ENCODE measurements at regions not wholly inside any gene's neighbourhood (a gene's known extent, or its start where the extent isn't known, plus 50 kb on each side); places are given as distances from the start of the nearest gene placed in this dataset.
A peak's percentile ranks its signal among the peaks of the same experiment; 100 is the strongest.
"Not testable (repeated sequence)": the region's sequence is repeated elsewhere in the genome, so short reads cannot be mapped to it uniquely, and the experiment has no call there.

GRCh38 chr7:113179313-113179712, 61.0 kb upstream of the SMIM30 start:
- no peaks in the 10 kb centered on the region for H3K36me3 ChIP-seq
- WGBS (ENCODE audit: insufficient coverage, low coverage, low lambda C conversion rate, missing lambda C conversion rate): 38% methylated on average over 2 of the region's 2 CpGs
- H3K27ac ChIP-seq: no peak overlapping the region
- no peaks in the 10 kb centered on the region for H3K9me3 ChIP-seq
- no peaks in the 10 kb centered on the region for H3K4me1 ChIP-seq
- intact Hi-C loops (cut with DNase I): no loop called here
- no peak for TF ChIP-seq CTCF (IDR thresholded peaks at IDR 0.05)
- H3K27me3 ChIP-seq: no peaks in the 10 kb centered on the region
- no peak overlapping the region for H3K4me3 ChIP-seq
- DNase-seq: no peak
- no peak for ATAC-seq

GRCh38 chr7:113176836-113177235, 58.5 kb upstream of the SMIM30 start:
- H3K27me3 ChIP-seq: no peaks in the 10 kb centered on the region
- DNase-seq: no peak
- TF ChIP-seq CTCF (IDR thresholded peaks at IDR 0.05) (no peak), POLR2A (IDR thresholded peaks at IDR 0.05) (no peak)
- H3K36me3 ChIP-seq: no peaks in the 10 kb centered on the region
- no peak overlapping the region for H3K4me3 ChIP-seq
- no peaks in the 10 kb centered on the region for H3K4me1 ChIP-seq
- H3K9me3 ChIP-seq: no peaks in the 10 kb centered on the region
- no peak overlapping the region for H3K27ac ChIP-seq
- ATAC-seq: no peak
- intact Hi-C loops (cut with DNase I): no loop called here
- 67% methylated on average over 3 of the region's 3 CpGs for WGBS (ENCODE audit: insufficient coverage, low coverage, low lambda C conversion rate, missing lambda C conversion rate)

- H3K9me3 ChIP-seq; H3K27ac ChIP-seq; intact Hi-C loops (cut with DNase I); H3K27me3 ChIP-seq; DNase-seq; H3K4me3 ChIP-seq; ATAC-seq; H3K36me3 ChIP-seq; H3K4me1 ChIP-seq: not testable (repeated sequence)
Measured at GRCh38 chr7:113176180-113176579, 57.8 kb upstream of the SMIM30 start.

GRCh38 chr7:113175525-113176104, 57.3 kb upstream of the SMIM30 start:
- no peak for DNase-seq
- H3K4me3 ChIP-seq: no peak overlapping the region
- no peaks in the 10 kb centered on the region for H3K9me3 ChIP-seq
- no peak for ATAC-seq
- intact Hi-C loops (cut with DNase I): no loop called here
- H3K27me3 ChIP-seq: no peaks in the 10 kb centered on the region
- TF ChIP-seq CTCF (IDR thresholded peaks at IDR 0.05) (no peak), POLR2A (IDR thresholded peaks at IDR 0.05) (no peak)
- 64% methylated on average over 1 of the region's 1 CpG for WGBS (ENCODE audit: insufficient coverage, low coverage, low lambda C conversion rate, missing lambda C conversion rate)
- no peaks in the 10 kb centered on the region for H3K36me3 ChIP-seq
- H3K4me1 ChIP-seq: no peaks in the 10 kb centered on the region
- no peak overlapping the region for H3K27ac ChIP-seq

GRCh38 chr7:113172726-113173125, 54.4 kb upstream of the SMIM30 start:
- no peak for TF ChIP-seq POLR2A (IDR thresholded peaks at IDR 0.05)
- TF ChIP-seq CTCF (IDR thresholded peaks at IDR 0.05): no peak
- WGBS (ENCODE audit: insufficient coverage, low coverage, low lambda C conversion rate, missing lambda C conversion rate): 81% methylated on average over 8 of the region's 11 CpGs
- no peaks in the 10 kb centered on the region for H3K4me1 ChIP-seq
- intact Hi-C loops (cut with DNase I): no loop called here
- no peaks in the 10 kb centered on the region for H3K9me3 ChIP-seq
- H3K36me3 ChIP-seq: no peaks in the 10 kb centered on the region
- H3K4me3 ChIP-seq: no peak overlapping the region
- no peak overlapping the region for H3K27ac ChIP-seq
- ATAC-seq (no peak), DNase-seq (peak in 1 of 3 donors; percentile 23)
- H3K27me3 ChIP-seq: no peaks in the 10 kb centered on the region
